ENCODE measurements at regions not wholly inside any gene's neighbourhood (a gene's known extent, or its start where the extent isn't known, plus 50 kb on each side); places are given as distances from the start of the nearest gene placed in this dataset.

GRCh38 chr16:85329059-85329812, 217.0 kb upstream of the CIBAR2 start:
- DNase-seq: no peak

- DNase-seq: no peak
These were observed 217.9 kb upstream of the CIBAR2 start for GRCh38 chr16:85330006-85330693.

- peak; percentile 20 to 42 for DNase-seq
These were observed 218.5 kb upstream of the CIBAR2 start for GRCh38 chr16:85330694-85331188.

GRCh38 chr16:85331688-85332087, 219.4 kb upstream of the CIBAR2 start:
- DNase-seq: no peak

- no peak for DNase-seq
These were observed 219.9 kb upstream of the CIBAR2 start for GRCh38 chr16:85332175-85332574.

- DNase-seq: no peak
These were observed 221.1 kb upstream of the CIBAR2 start for GRCh38 chr16:85333337-85333736.

- DNase-seq: no peak
These were observed 221.7 kb upstream of the CIBAR2 start for GRCh38 chr16:85333744-85334640.

- DNase-seq: no peak
These were observed 222.7 kb upstream of the CIBAR2 start for GRCh38 chr16:85334718-85335583.

- no peak for DNase-seq
These were observed 223.6 kb upstream of the CIBAR2 start for GRCh38 chr16:85335584-85336491.

GRCh38 chr16:85337910-85338637, 225.8 kb upstream of the CIBAR2 start:
- DNase-seq: no peak

GRCh38 chr16:85338638-85338982, 226.3 kb upstream of the CIBAR2 start:
- no peak for DNase-seq

GRCh38 chr16:85338989-85339685, 226.9 kb upstream of the CIBAR2 start:
- no peak for DNase-seq

GRCh38 chr16:85341972-85342695, 229.9 kb upstream of the CIBAR2 start:
- no peak for DNase-seq

GRCh38 chr16:85344502-85345128, 232.3 kb upstream of the CIBAR2 start:
- DNase-seq: no peak

GRCh38 chr16:85345129-85345639, 232.9 kb upstream of the CIBAR2 start:
- no peak for DNase-seq

- DNase-seq: no peak
These were observed 234.3 kb upstream of the CIBAR2 start for GRCh38 chr16:85346404-85347212.

- no peak for DNase-seq
These were observed 234.9 kb upstream of the CIBAR2 start for GRCh38 chr16:85347213-85347591.
